ENCODE measurements at regions not wholly inside any gene's neighbourhood (a gene's known extent, or its start where the extent isn't known, plus 50 kb on each side); places are given as distances from the start of the nearest gene placed in this dataset.

- no peak for DNase-seq
Measured at GRCh38 chr5:117461403-117461802, 886.8 kb upstream of the SEMA6A start.

DNA sequence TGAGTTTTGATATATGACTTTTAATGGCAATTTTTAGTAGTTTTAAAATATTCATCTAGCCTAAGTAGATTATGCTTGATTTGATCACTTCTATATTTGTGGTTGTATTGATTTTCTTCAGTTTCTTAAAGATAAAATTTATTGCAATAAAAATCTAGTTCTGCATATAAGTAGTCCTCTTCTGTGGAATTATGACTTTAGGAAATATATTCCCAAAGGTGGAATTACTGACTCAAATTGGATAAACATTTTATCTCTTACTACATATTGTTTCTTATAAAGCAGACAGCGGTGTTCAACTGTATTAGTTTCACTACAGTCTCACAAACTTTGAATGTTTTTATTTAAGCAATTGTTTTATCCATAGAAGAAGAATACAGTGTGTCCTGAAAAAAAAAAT, 883.0 kb upstream of the SEMA6A start:
- no peak for DNase-seq

DNA sequence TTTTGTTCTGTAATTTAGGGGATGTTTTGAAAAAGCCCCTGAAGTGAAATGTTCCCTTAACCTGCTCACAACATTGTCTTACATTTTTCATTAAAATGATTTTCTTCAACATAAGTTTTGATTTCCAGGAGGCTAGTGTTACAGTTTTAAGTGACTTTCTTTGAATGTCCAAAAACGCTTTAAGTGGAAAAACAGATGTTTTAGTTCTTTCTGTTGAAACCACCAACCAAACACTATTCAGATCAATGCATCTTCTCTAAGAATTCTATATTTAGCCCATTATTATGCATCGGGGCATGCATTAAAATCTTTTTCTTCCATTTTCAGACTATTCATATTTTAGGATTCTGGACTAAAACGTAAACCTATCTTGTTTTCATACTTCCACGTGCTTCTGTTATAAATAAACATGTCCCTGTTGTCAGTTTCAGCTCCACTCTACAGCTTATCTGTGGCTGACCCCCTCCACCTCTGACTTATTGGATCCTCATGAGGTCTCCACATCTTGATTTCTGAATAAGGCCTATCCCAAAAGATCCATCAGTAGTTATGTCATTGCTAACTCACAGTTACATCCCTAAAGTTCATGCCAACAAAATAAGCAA, 882.3 kb upstream of the SEMA6A start:
- no peak for DNase-seq

DNA sequence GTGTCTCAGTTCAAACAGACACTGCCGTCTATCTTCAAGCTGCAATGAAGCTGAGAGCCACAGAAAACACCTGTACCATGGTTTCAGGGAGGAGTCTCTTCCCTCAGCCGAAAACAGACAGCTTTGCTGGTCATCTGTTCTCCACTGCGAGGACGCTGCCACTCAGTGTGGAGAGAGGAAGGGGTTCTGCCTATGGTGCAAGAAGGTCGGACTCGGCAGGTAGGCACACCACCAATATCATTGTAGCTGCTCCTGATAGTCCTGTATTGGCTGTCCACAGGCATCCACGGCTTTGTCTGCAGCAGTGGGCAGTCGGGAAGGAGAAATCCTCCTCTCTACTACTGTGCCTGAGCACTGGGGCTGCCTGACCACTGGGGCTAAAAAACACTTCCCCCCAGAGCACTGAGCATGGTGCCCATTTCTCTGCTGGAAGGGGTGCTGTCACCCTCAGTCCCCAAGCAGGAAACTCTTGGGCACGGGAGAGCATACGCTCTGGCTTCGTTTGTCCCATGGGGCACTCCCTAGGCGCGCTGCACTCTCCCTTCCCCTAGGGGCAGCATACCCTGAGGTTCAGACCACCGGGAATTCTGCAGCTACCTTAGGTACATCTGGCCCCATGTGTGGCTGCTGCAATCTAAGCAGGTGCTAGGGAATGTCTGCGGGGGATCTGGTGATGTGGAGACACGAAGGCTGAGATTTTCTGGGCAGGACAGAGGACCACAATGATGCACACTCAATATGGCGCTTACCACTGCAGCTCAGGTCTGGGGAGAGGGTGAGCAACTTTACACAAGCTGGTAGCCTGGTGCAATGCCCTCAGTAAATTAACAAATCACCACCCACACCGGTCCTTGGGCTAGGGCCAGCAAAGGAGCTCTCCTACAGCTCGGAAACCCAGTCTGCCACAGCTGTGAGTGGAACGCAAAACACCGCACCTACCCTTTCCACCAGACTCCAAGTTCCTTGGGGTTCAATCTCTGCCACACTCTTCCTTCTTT, 880.9 kb upstream of the SEMA6A start:
- peak; percentile 7 for DNase-seq

GRCh38 chr5:117454716-117455212, 880.1 kb upstream of the SEMA6A start:
- DNase-seq: peak; percentile 28

DNA sequence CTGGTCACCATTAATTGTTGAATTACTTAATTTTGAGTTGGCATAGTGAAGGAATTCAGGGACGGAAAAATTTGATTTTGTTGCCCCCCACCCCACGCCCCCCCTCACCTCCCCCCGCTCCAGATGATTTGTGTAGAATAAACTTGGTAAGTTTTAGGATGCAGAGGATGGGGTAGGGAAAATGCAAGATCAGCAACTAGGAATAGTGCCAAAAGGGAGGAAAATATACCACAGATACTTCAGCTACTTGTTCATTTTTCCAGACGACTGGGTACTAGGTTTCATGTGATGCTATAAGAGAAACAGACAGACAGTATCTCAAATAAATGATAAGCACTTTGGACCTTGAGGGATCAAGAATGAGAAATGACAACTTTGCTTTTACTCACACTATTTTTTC, 862.2 kb upstream of the SEMA6A start:
- no peak for DNase-seq

- no peak for DNase-seq
Measured at GRCh38 chr5:117435203-117435602, 860.6 kb upstream of the SEMA6A start.

DNA sequence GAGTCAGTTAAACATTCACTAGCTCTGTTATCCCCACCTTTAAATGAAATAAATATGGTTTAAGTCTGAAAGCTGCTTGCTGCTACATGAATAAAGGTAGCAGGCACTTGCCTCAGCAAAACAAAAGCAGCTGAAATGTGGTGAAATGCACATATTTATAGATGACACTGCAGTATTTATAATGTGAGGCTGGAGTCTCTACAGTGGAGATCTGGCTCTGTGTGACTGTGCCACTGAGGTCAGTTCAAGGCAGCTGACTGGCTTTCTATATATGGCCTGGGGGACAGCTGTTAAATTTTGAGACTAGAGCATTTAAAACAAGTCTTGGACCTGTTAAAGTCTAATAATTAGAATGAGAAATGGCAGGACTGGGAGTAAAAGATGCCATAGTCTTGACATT, 859.6 kb upstream of the SEMA6A start:
- no peak for DNase-seq

- DNase-seq: no peak
Measured at GRCh38 chr5:117433818-117434217, 859.2 kb upstream of the SEMA6A start.

DNA sequence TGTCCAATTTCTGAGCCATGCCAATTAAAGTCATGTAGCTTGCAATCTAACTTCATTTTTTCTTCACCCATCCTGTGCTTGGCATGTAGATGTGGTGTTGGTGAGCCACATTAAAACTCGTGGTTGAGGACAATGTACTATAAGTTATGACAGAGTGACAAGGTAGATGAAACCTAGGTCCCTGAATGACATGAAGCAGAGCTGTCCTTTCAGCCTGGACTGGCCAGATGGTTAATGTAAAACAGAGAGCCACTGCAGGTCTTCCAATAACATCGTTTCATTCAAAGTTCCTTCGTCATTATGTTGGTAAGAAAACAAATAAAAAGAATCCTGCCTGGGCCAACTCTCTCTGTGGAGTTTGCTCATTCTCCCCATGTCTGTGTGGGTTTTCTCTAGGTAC, 856.5 kb upstream of the SEMA6A start:
- no peak for DNase-seq

DNA sequence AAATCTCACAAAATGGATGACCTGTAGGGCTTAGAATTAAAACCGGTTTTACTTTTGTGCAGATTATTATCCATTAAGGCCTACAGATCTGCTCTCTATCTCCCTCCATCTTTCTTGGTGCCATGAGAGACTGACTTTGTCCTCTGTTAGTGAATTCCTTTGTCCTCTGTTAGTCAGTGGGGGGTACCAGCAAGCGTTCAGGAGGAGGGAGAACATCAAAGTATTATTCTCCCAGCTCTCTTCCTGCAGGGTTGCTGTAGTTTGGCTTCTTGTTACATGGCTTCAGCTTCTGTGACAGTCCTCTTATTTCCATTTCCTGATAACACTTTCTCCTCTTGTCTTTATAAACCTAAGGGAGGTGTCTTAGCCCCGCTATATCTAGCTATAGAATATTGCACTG, 850.5 kb upstream of the SEMA6A start:
- no peak for DNase-seq

GRCh38 chr5:117424559-117424958, 849.9 kb upstream of the SEMA6A start:
- no peak for DNase-seq

DNA sequence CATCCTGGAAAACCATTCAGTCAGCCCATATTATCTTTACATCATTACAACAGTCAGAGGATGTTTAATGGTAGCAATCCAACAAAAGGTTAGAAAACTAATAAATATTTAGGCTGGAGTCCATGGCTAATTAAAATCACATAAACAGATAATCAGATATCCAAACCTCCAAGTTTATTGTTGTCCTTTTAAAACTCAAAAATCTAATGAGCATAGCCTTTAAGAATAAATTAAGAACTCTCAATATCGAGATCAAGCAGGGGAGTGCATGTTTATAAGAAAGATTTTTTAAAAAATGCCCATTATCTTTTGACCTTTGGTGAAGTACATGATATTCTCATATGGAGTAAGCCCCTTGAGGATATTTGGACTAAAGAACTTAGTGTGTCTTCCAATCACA, 842.9 kb upstream of the SEMA6A start:
- DNase-seq: no peak

- no peak for DNase-seq
Measured at GRCh38 chr5:117414926-117415325, 840.3 kb upstream of the SEMA6A start.

GRCh38 chr5:117411701-117412100, 837.1 kb upstream of the SEMA6A start:
- DNase-seq: peak; percentile 0

- DNase-seq: no peak
Measured at GRCh38 chr5:117405197-117405596, 830.6 kb upstream of the SEMA6A start.

- no peak for DNase-seq
Measured at GRCh38 chr5:117394506-117395157, 820.0 kb upstream of the SEMA6A start.

DNA sequence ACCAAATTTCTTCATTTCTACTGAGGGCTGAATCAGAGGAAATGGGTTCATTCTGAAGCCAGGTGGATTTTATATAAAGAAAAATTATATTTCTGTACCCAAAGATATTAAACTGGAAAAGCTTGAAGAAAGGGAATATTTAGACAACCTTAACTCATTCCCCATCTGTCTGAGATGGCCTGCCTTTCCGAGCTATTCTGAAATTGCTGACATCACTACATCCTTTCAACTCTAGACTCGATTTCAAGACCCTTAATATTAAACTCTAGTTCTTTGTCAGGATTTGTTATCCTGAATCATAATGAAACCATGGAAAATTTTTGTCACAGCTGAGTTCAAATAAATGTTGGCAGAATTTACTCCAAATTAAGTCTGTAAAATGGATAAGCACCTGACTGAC, 818.5 kb upstream of the SEMA6A start:
- DNase-seq: no peak

DNA sequence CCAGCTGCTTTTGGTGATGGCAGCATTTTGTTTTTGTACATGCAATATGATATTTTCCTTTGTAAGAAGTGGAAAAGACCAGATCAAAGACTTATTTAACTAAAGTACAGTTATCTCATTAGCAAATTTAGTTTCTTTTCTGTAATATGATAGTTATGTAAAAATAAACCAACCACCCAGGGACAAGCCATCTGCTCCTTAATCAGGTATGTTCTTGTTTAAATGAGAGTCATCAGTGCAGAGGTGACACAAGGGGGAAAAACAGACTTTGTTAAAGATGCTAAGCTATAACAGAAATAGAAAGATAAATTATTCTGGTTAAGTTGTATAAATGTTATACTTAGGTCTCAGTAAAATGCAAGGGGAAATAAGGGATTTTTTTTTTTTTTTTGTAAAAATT, 805.7 kb upstream of the SEMA6A start:
- DNase-seq: no peak

- DNase-seq: no peak
Measured at GRCh38 chr5:117379521-117379920, 804.9 kb upstream of the SEMA6A start.

GRCh38 chr5:117376748-117377147, 802.1 kb upstream of the SEMA6A start:
- no peak for DNase-seq

- no peak for DNase-seq
Measured at GRCh38 chr5:117359895-117360294, 785.3 kb upstream of the SEMA6A start.

DNA sequence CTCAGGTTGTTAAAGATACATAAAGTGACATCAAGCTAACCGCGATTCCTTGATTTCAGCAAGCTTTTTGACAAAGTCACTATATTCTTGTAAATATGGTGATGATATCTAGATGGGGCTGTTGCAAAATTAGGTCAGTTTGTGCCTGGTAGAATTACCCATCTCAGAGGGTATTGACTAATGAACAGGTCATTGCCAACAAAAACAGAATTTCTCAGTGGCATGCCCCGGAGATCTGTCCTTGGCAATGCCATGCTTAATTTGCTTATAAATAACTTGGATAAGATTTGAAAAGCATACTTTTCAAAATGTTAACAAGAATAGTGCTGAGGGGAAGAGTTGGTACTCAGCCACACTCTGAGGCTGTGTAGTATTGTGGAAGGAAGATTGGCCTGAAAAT, 783.3 kb upstream of the SEMA6A start:
- DNase-seq: no peak

DNA sequence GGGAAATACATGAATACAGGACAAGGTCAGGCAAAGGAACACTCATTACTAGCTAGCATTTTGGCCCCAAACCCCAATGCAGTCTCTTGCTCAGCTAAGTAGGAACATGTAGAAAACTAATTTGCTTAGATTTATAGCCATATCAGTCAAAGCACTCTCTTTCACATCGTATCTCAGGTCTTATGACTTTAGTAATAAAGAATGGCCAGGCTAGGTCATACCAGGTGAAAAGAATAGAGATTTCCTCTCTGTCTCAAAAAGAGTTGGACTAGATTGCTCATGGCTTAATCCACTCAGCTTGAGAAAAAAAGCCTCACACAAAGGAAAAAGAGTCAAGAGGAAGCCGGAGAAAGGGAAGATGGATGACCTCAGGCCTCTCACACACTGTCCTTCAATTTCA, 772.7 kb upstream of the SEMA6A start:
- DNase-seq: no peak

Measured in NCI-H82 (cell line).